ENCODE measurements at regions not wholly inside any gene's neighbourhood (a gene's known extent, or its start where the extent isn't known, plus 50 kb on each side); places are given as distances from the start of the nearest gene placed in this dataset.

- CTCF ChIA-PET = interaction anchor here (0.5 to 0.6 kb wide), 3 partner anchors 74 to 800 kb away, joined by 3 to 5 read pairs (median 3); no protein-coding TSS in a partner anchor
- intact Hi-C loops (cut with micrococcal nuclease) = no loop called here
- no peaks in the 10 kb centered on the region for H3K4me1 Mint-ChIP-seq (ENCODE audit: insufficient read depth, unreplicated experiment)
- no peak for DNase-seq (ENCODE audit: unreplicated experiment)
- BruUV-seq (replicated peaks) = no TSS peak
- H3K4me3 Mint-ChIP-seq (ENCODE audit: unreplicated experiment) = no peak overlapping the region
- POLR2A ChIA-PET = no interaction called here
- no peak overlapping the region for H3K27ac Mint-ChIP-seq (ENCODE audit: low read depth, unreplicated experiment)
- H3K27me3 Mint-ChIP-seq (ENCODE audit: insufficient read depth, unreplicated experiment) = no peaks in the 10 kb centered on the region
- H3K36me3 Mint-ChIP-seq (ENCODE audit: insufficient read depth, unreplicated experiment) = no peaks in the 10 kb centered on the region
- TF ChIP-seq CTCF (IDR thresholded peaks at IDR 0.05; ENCODE audit: unreplicated experiment) = no peak
- no peaks in the 10 kb centered on the region for H3K9me3 Mint-ChIP-seq (ENCODE audit: unreplicated experiment)
Measured at GRCh38 chr2:57848723-57849122, 197.9 kb upstream of the VRK2 start.

GRCh38 chr2:57849843-57850242 lies 196.8 kb upstream of the VRK2 start:
- H3K27ac Mint-ChIP-seq (ENCODE audit: low read depth, unreplicated experiment) = no peak overlapping the region
- no peaks in the 10 kb centered on the region for H3K9me3 Mint-ChIP-seq (ENCODE audit: unreplicated experiment)
- no peaks in the 10 kb centered on the region for H3K27me3 Mint-ChIP-seq (ENCODE audit: insufficient read depth, unreplicated experiment)
- CTCF ChIA-PET = no interaction called here
- H3K4me1 Mint-ChIP-seq (ENCODE audit: insufficient read depth, unreplicated experiment) = no peaks in the 10 kb centered on the region
- no peak overlapping the region for H3K4me3 Mint-ChIP-seq (ENCODE audit: unreplicated experiment)
- H3K36me3 Mint-ChIP-seq (ENCODE audit: insufficient read depth, unreplicated experiment) = no peaks in the 10 kb centered on the region
- POLR2A ChIA-PET = interaction anchor here (0.6 kb wide), 1 partner anchor 9 kb away, joined by 3 read pairs; no protein-coding TSS in a partner anchor
- no peak for TF ChIP-seq CTCF (IDR thresholded peaks at IDR 0.05; ENCODE audit: unreplicated experiment)
- no peak for DNase-seq (ENCODE audit: unreplicated experiment)
- intact Hi-C loops (cut with micrococcal nuclease) = no loop called here
- BruUV-seq (replicated peaks) = no TSS peak

GRCh38 chr2:57850415-57851130 lies 196.0 kb upstream of the VRK2 start:
- CTCF ChIA-PET = no interaction called here
- no peak for DNase-seq (ENCODE audit: unreplicated experiment)
- Mint-ChIP-seq H3K9me3 (ENCODE audit: unreplicated experiment) (no peaks in the 10 kb centered on the region), H3K4me3 (ENCODE audit: unreplicated experiment) (no peak overlapping the region), H3K27me3 (ENCODE audit: insufficient read depth, unreplicated experiment) (no peaks in the 10 kb centered on the region), H3K27ac (ENCODE audit: low read depth, unreplicated experiment) (no peak overlapping the region), H3K36me3 (ENCODE audit: insufficient read depth, unreplicated experiment) (no peaks in the 10 kb centered on the region), H3K4me1 (ENCODE audit: insufficient read depth, unreplicated experiment) (no peaks in the 10 kb centered on the region)
- no TSS peak for BruUV-seq (replicated peaks)
- POLR2A ChIA-PET = no interaction called here
- intact Hi-C loops (cut with micrococcal nuclease) = no loop called here
- TF ChIP-seq CTCF (IDR thresholded peaks at IDR 0.05; ENCODE audit: unreplicated experiment) = no peak

- Mint-ChIP-seq H3K27ac (ENCODE audit: low read depth, unreplicated experiment) (no peak overlapping the region), H3K27me3 (ENCODE audit: insufficient read depth, unreplicated experiment) (no peaks in the 10 kb centered on the region), H3K4me3 (ENCODE audit: unreplicated experiment) (no peak overlapping the region), H3K9me3 (ENCODE audit: unreplicated experiment) (no peaks in the 10 kb centered on the region), H3K4me1 (ENCODE audit: insufficient read depth, unreplicated experiment) (no peaks in the 10 kb centered on the region), H3K36me3 (ENCODE audit: insufficient read depth, unreplicated experiment) (no peaks in the 10 kb centered on the region)
- intact Hi-C loops (cut with micrococcal nuclease) = no loop called here
- DNase-seq (ENCODE audit: unreplicated experiment) = no peak
- ChIA-PET POLR2A (no interaction called here), CTCF (no interaction called here)
- no peak for TF ChIP-seq CTCF (IDR thresholded peaks at IDR 0.05; ENCODE audit: unreplicated experiment)
- no TSS peak for BruUV-seq (replicated peaks)
Measured at GRCh38 chr2:57855212-57855611, 191.4 kb upstream of the VRK2 start.
